Muscle of leg (tissue), 3 donors: ENCODE measurements at regions not wholly inside any gene's neighbourhood (a gene's known extent, or its start where the extent isn't known, plus 50 kb on each side); places are given as distances from the start of the nearest gene placed in this dataset.

Experiments
- DNase-seq: peaks from one replicate; pipeline ENCODE4 v3.0.0; 2013
- H3K27ac ChIP-seq: one replicate; pipeline ENCODE4 v1.5.1; 2013; ENCODE audit warnings: mild to moderate bottlenecking, low read length, control low read depth
- H3K27me3 ChIP-seq: one replicate; pipeline ENCODE4 v1.6.1; 2013; ENCODE audit warnings: low read length; ENCODE audit not compliant: control insufficient read depth, insufficient read depth
- H3K36me3 ChIP-seq: one replicate; pipeline ENCODE4 v1.6.1; 2013; ENCODE audit warnings: low read length; ENCODE audit not compliant: control insufficient read depth, insufficient read depth
- H3K4me1 ChIP-seq: one replicate; pipeline ENCODE4 v1.6.1; 2013; ENCODE audit warnings: low read length; ENCODE audit not compliant: control insufficient read depth, insufficient read depth
- H3K4me3 ChIP-seq: one replicate; pipeline ENCODE4 v1.5.1; 2013; ENCODE audit warnings: low read length, control low read depth
- H3K9me3 ChIP-seq: replicated peaks from 2 replicates; pipeline ENCODE4 v1.6.1; 2013; ENCODE audit warnings: low read depth, low read length; ENCODE audit not compliant: control insufficient read depth
- WGBS: methylation state at CpG from one replicate; pipeline ENCODE4 v1.1.5; 2013; ENCODE audit warnings: missing lambda C conversion rate; ENCODE audit not compliant: insufficient coverage; 5-methylcytosine and 5-hydroxymethylcytosine counted together

GRCh38 chr6:137738931-137739504 lies 128.0 kb upstream of the TNFAIP3 start:
- no CpG with 5 or more reads among the region's 4 CpGs for WGBS
- H3K27ac ChIP-seq, result no peak overlapping the region
- H3K27me3 ChIP-seq, result no peaks in the 10 kb centered on the region
- H3K4me3 ChIP-seq, result no peak overlapping the region
- DNase-seq, result no peak
- no peaks in the 10 kb centered on the region for H3K9me3 ChIP-seq
- no peaks in the 10 kb centered on the region for H3K36me3 ChIP-seq
- H3K4me1 ChIP-seq, result peaks cover 3% of the 10 kb centered on the region

- no peak for DNase-seq
- Histone ChIP-seq H3K36me3 (no peaks in the 10 kb centered on the region), H3K27me3 (no peaks in the 10 kb centered on the region), H3K27ac (no peak overlapping the region), H3K4me3 (no peak overlapping the region), H3K4me1 (peaks cover 3% of the 10 kb centered on the region), H3K9me3 (no peaks in the 10 kb centered on the region)
- WGBS, result 84% methylated on average over 4 of the region's 5 CpGs
These were observed 127.5 kb upstream of the TNFAIP3 start for GRCh38 chr6:137739544-137739943.

- no peaks in the 10 kb centered on the region for H3K36me3 ChIP-seq
- H3K9me3 ChIP-seq, result no peaks in the 10 kb centered on the region
- H3K27me3 ChIP-seq, result no peaks in the 10 kb centered on the region
- peaks cover 3% of the 10 kb centered on the region for H3K4me1 ChIP-seq
- H3K27ac ChIP-seq, result no peak overlapping the region
- H3K4me3 ChIP-seq, result no peak overlapping the region
- DNase-seq, result peak; percentile 61
- 50% methylated on average over 2 of the region's 7 CpGs for WGBS
These were observed 126.8 kb upstream of the TNFAIP3 start for GRCh38 chr6:137740091-137740755.

- Histone ChIP-seq H3K27me3 (no peaks in the 10 kb centered on the region), H3K36me3 (no peaks in the 10 kb centered on the region)
- 58% methylated on average over 3 of the region's 10 CpGs for WGBS
These were observed 125.9 kb upstream of the TNFAIP3 start for GRCh38 chr6:137740967-137741761.

GRCh38 chr6:137743493-137743892 lies 123.6 kb upstream of the TNFAIP3 start:
- no peaks in the 10 kb centered on the region for H3K36me3 ChIP-seq
- no peaks in the 10 kb centered on the region for H3K9me3 ChIP-seq
- no peak for DNase-seq
- H3K27me3 ChIP-seq, result no peaks in the 10 kb centered on the region
- no peak overlapping the region for H3K27ac ChIP-seq
- WGBS, result 100% methylated on average over 1 of the region's 4 CpGs
- no peak overlapping the region for H3K4me3 ChIP-seq
- H3K4me1 ChIP-seq, result peaks cover 1% of the 10 kb centered on the region

More at GRCh38 chr6:137740967-137741761, 125.9 kb upstream of the TNFAIP3 start:
- H3K4me3 ChIP-seq, result no peak overlapping the region
- no peak for DNase-seq
- H3K9me3 ChIP-seq, result no peaks in the 10 kb centered on the region
- peaks cover 3% of the 10 kb centered on the region for H3K4me1 ChIP-seq
- H3K27ac ChIP-seq, result no peak overlapping the region

- no CpG with 5 or more reads among the region's 3 CpGs for WGBS
- no peak overlapping the region for H3K27ac ChIP-seq
- H3K36me3 ChIP-seq, result no peaks in the 10 kb centered on the region
- no peaks in the 10 kb centered on the region for H3K9me3 ChIP-seq
- no peak overlapping the region for H3K4me3 ChIP-seq
- no peak for DNase-seq
- H3K4me1 ChIP-seq, result peaks cover 3% of the 10 kb centered on the region
- no peaks in the 10 kb centered on the region for H3K27me3 ChIP-seq
These were observed 122.2 kb upstream of the TNFAIP3 start for GRCh38 chr6:137744877-137745276.

GRCh38 chr6:137745321-137745720 lies 121.7 kb upstream of the TNFAIP3 start:
- Histone ChIP-seq H3K9me3 (no peaks in the 10 kb centered on the region), H3K36me3 (no peaks in the 10 kb centered on the region), H3K4me1 (peaks cover 3% of the 10 kb centered on the region), H3K27me3 (no peaks in the 10 kb centered on the region), H3K27ac (no peak overlapping the region), H3K4me3 (no peak overlapping the region)
- 60% methylated on average over 1 of the region's 1 CpG for WGBS
- DNase-seq, result no peak

GRCh38 chr6:137746264-137746663 lies 120.8 kb upstream of the TNFAIP3 start:
- DNase-seq, result no peak
- WGBS, result no CpG with 5 or more reads among the region's 2 CpGs

GRCh38 chr6:137749696-137750211 lies 117.3 kb upstream of the TNFAIP3 start:
- Histone ChIP-seq H3K36me3 (no peaks in the 10 kb centered on the region), H3K4me3 (no peak overlapping the region), H3K27me3 (no peaks in the 10 kb centered on the region), H3K27ac (no peak overlapping the region), H3K9me3 (no peaks in the 10 kb centered on the region), H3K4me1 (peaks cover 5% of the 10 kb centered on the region)
- peak; percentile 85 for DNase-seq
- no CpG with 5 or more reads among the region's 8 CpGs for WGBS

More at GRCh38 chr6:137746264-137746663, 120.8 kb upstream of the TNFAIP3 start:
- peaks cover 3% of the 10 kb centered on the region for H3K4me1 ChIP-seq
- H3K27me3 ChIP-seq, result no peaks in the 10 kb centered on the region
- H3K36me3 ChIP-seq, result no peaks in the 10 kb centered on the region
- no peaks in the 10 kb centered on the region for H3K9me3 ChIP-seq
- no peak overlapping the region for H3K27ac ChIP-seq
- H3K4me3 ChIP-seq, result no peak overlapping the region

GRCh38 chr6:137750297-137750696 lies 116.8 kb upstream of the TNFAIP3 start:
- Histone ChIP-seq H3K27ac (no peak overlapping the region), H3K4me3 (no peak overlapping the region), H3K4me1 (peaks cover 5% of the 10 kb centered on the region), H3K27me3 (no peaks in the 10 kb centered on the region), H3K36me3 (no peaks in the 10 kb centered on the region), H3K9me3 (no peaks in the 10 kb centered on the region)
- DNase-seq, result no peak
- WGBS, result no CpG with 5 or more reads among the region's 5 CpGs
